ENCODE measurements at regions not wholly inside any gene's neighbourhood (a gene's known extent, or its start where the extent isn't known, plus 50 kb on each side); places are given as distances from the start of the nearest gene placed in this dataset.

- intact Hi-C loops (cut with DNase I): no loop called here
- Histone ChIP-seq H3K36me3 (no peaks in the 10 kb centered on the region), H3K4me3 (no peak overlapping the region), H3K4me1 (no peaks in the 10 kb centered on the region), H3K27ac (no peak overlapping the region), H3K27me3 (no peaks in the 10 kb centered on the region), H3K9me3 (no peaks in the 10 kb centered on the region)
- TF ChIP-seq CTCF (IDR thresholded peaks at IDR 0.05) (no peak), POLR2A (IDR thresholded peaks at IDR 0.05) (no peak), POLR2AphosphoS5 (IDR thresholded peaks at IDR 0.05; ENCODE audit: insufficient read depth in 1 of 2, low read depth in 1 of 2) (no peak)
- DNase-seq (ENCODE audit: extremely low spot score in 2 of 2): no peak
Observed at GRCh38 chr10:10462151-10462941, 555.3 kb upstream of the CELF2 start.

GRCh38 chr10:10471758-10472157, 545.9 kb upstream of the CELF2 start:
- Histone ChIP-seq H3K27ac (no peak overlapping the region), H3K9me3 (no peaks in the 10 kb centered on the region), H3K4me1 (no peaks in the 10 kb centered on the region), H3K36me3 (no peaks in the 10 kb centered on the region), H3K27me3 (no peaks in the 10 kb centered on the region), H3K4me3 (no peak overlapping the region)
- no peak for TF ChIP-seq CTCF (IDR thresholded peaks at IDR 0.05)
- TF ChIP-seq POLR2AphosphoS5 (IDR thresholded peaks at IDR 0.05; ENCODE audit: insufficient read depth in 1 of 2, low read depth in 1 of 2): no peak
- TF ChIP-seq POLR2A (IDR thresholded peaks at IDR 0.05): no peak
- no peak for DNase-seq (ENCODE audit: extremely low spot score in 2 of 2)
- intact Hi-C loops (cut with DNase I): no loop called here

- no peak for DNase-seq (ENCODE audit: extremely low spot score in 2 of 2)
- Histone ChIP-seq H3K27me3 (no peaks in the 10 kb centered on the region), H3K27ac (no peak overlapping the region), H3K4me1 (no peaks in the 10 kb centered on the region), H3K4me3 (no peak overlapping the region), H3K36me3 (no peaks in the 10 kb centered on the region), H3K9me3 (no peaks in the 10 kb centered on the region)
- intact Hi-C loops (cut with DNase I): no loop called here
- TF ChIP-seq POLR2AphosphoS5 (IDR thresholded peaks at IDR 0.05; ENCODE audit: insufficient read depth in 1 of 2, low read depth in 1 of 2): no peak
- TF ChIP-seq CTCF (IDR thresholded peaks at IDR 0.05): no peak
- TF ChIP-seq POLR2A (IDR thresholded peaks at IDR 0.05): no peak
Observed at GRCh38 chr10:10475812-10476211, 541.9 kb upstream of the CELF2 start.

GRCh38 chr10:10477844-10478243, 539.8 kb upstream of the CELF2 start:
- Histone ChIP-seq H3K4me1 (no peaks in the 10 kb centered on the region), H3K4me3 (no peak overlapping the region), H3K27ac (no peak overlapping the region), H3K27me3 (no peaks in the 10 kb centered on the region), H3K9me3 (no peaks in the 10 kb centered on the region), H3K36me3 (no peaks in the 10 kb centered on the region)
- no peak for DNase-seq (ENCODE audit: extremely low spot score in 2 of 2)
- no peak for TF ChIP-seq POLR2AphosphoS5 (IDR thresholded peaks at IDR 0.05; ENCODE audit: insufficient read depth in 1 of 2, low read depth in 1 of 2)
- TF ChIP-seq CTCF (IDR thresholded peaks at IDR 0.05): no peak
- intact Hi-C loops (cut with DNase I): no loop called here

GRCh38 chr10:10479465-10479864, 538.2 kb upstream of the CELF2 start:
- no peaks in the 10 kb centered on the region for H3K36me3 ChIP-seq
- no peaks in the 10 kb centered on the region for H3K27me3 ChIP-seq
- DNase-seq (ENCODE audit: extremely low spot score in 2 of 2): no peak
- TF ChIP-seq CTCF (IDR thresholded peaks at IDR 0.05) (no peak), POLR2AphosphoS5 (IDR thresholded peaks at IDR 0.05; ENCODE audit: insufficient read depth in 1 of 2, low read depth in 1 of 2) (no peak), POLR2A (IDR thresholded peaks at IDR 0.05) (no peak)
- no peak overlapping the region for H3K27ac ChIP-seq
- no peak overlapping the region for H3K4me3 ChIP-seq
- H3K9me3 ChIP-seq: no peaks in the 10 kb centered on the region
- intact Hi-C loops (cut with DNase I): no loop called here
- H3K4me1 ChIP-seq: no peaks in the 10 kb centered on the region
